ENCODE measurements at regions not wholly inside any gene's neighbourhood (a gene's known extent, or its start where the extent isn't known, plus 50 kb on each side); places are given as distances from the start of the nearest gene placed in this dataset.

DNA sequence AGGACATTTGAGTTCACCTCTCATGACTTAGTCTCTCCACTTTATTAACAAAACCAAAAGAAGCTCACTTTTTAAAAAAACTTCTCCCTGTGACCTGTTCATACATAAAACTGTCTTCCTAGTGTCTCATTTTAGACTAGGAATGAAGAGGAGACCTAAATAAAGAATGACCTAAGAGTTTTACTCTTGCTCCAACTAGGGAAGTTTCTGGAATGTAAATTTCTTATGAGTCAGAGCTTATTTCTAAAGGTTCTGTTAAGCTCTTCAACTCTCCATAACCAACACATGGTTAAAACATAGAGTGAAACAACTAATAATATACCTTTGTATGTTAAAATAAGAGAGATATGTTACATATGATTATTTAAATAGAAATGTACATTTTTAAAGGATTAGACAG is 369.8 kb downstream of the EMP1 start:
- H3K9me3 ChIP-seq (ENCODE audit: low read length) = 0 out of 2 replicates have a peak, but pooled peaks cover 4% of the 10 kb centered on the region
- no peak for FAIRE-seq

GRCh38 chr12:13564266-13564810 is 367.8 kb downstream of the EMP1 start:
- Histone ChIP-seq H3K27ac (ENCODE audit: extremely low read length, insufficient read depth, low read length) (no peak overlapping the region), H3K4me2 (ENCODE audit: low read depth, low read length) (no peak overlapping the region), H3K27me3 (ENCODE audit: control insufficient read depth in 1 of 2, insufficient read depth in 2 of 2, low read length in 2 of 2) (no peaks in the 10 kb centered on the region), H3K4me1 (ENCODE audit: insufficient read depth, low read length) (peaks cover 28% of the 10 kb centered on the region), H3K4me3 (replicated peaks in 1 of 3; ENCODE audit: insufficient read depth in 1 of 3, low read depth in 2 of 3, low read length in 3 of 3) (no peak overlapping the region), H3K36me3 (replicated peaks in 1 of 2; ENCODE audit: control insufficient read depth in 1 of 2, insufficient read depth in 2 of 2, low read length in 2 of 2) (no peaks in the 10 kb centered on the region), H3K79me2 (ENCODE audit: insufficient read depth, low read length) (no peaks in the 10 kb centered on the region), H4K20me1 (ENCODE audit: insufficient read depth, low read length) (no peaks in the 10 kb centered on the region), H3K9ac (ENCODE audit: insufficient read depth, low read depth, low read length) (no peak overlapping the region), H2AFZ (ENCODE audit: low read length) (no peak overlapping the region), H3K9me3 (ENCODE audit: low read length) (0 out of 2 replicates have a peak, but pooled peaks cover 4% of the 10 kb centered on the region)
- ATAC-seq (no peak), FAIRE-seq (no peak), DNase-seq (ENCODE audit: low spot score) (no peak)
- intact Hi-C loops (cut with micrococcal nuclease; ENCODE audit: unreplicated experiment) (no loop called here), in situ Hi-C loops (cut with HindIII; ENCODE audit: extremely low pct_ligation_motif_present, low pct_unique_long_range_greater_than_20kb) (no loop called here)
- no TSS peak for BruUV-seq (replicated peaks)
- TF ChIP-seq ZNF30 (CRISPR knock-in tag; IDR thresholded peaks at IDR 0.05) (no peak), SRSF9 (IDR thresholded peaks at IDR 0.05; ENCODE audit: borderline replicate concordance, insufficient read depth, low read depth, low read length, poor library complexity, severe bottlenecking) (no peak), ZNF569 (CRISPR knock-in tag; IDR thresholded peaks at IDR 0.05; ENCODE audit: borderline replicate concordance) (no peak), ZNF251 (CRISPR knock-in tag; IDR thresholded peaks at IDR 0.05) (no peak), ESRRA (CRISPR knock-in tag; IDR thresholded peaks at IDR 0.05; ENCODE audit: low read depth) (no peak), LBX2 (CRISPR knock-in tag; IDR thresholded peaks at IDR 0.05; ENCODE audit: borderline replicate concordance) (no peak), ZNF550 (CRISPR knock-in tag; IDR thresholded peaks at IDR 0.05; ENCODE audit: borderline replicate concordance) (no peak)
- TF ChIP-seq, protein P1, sequence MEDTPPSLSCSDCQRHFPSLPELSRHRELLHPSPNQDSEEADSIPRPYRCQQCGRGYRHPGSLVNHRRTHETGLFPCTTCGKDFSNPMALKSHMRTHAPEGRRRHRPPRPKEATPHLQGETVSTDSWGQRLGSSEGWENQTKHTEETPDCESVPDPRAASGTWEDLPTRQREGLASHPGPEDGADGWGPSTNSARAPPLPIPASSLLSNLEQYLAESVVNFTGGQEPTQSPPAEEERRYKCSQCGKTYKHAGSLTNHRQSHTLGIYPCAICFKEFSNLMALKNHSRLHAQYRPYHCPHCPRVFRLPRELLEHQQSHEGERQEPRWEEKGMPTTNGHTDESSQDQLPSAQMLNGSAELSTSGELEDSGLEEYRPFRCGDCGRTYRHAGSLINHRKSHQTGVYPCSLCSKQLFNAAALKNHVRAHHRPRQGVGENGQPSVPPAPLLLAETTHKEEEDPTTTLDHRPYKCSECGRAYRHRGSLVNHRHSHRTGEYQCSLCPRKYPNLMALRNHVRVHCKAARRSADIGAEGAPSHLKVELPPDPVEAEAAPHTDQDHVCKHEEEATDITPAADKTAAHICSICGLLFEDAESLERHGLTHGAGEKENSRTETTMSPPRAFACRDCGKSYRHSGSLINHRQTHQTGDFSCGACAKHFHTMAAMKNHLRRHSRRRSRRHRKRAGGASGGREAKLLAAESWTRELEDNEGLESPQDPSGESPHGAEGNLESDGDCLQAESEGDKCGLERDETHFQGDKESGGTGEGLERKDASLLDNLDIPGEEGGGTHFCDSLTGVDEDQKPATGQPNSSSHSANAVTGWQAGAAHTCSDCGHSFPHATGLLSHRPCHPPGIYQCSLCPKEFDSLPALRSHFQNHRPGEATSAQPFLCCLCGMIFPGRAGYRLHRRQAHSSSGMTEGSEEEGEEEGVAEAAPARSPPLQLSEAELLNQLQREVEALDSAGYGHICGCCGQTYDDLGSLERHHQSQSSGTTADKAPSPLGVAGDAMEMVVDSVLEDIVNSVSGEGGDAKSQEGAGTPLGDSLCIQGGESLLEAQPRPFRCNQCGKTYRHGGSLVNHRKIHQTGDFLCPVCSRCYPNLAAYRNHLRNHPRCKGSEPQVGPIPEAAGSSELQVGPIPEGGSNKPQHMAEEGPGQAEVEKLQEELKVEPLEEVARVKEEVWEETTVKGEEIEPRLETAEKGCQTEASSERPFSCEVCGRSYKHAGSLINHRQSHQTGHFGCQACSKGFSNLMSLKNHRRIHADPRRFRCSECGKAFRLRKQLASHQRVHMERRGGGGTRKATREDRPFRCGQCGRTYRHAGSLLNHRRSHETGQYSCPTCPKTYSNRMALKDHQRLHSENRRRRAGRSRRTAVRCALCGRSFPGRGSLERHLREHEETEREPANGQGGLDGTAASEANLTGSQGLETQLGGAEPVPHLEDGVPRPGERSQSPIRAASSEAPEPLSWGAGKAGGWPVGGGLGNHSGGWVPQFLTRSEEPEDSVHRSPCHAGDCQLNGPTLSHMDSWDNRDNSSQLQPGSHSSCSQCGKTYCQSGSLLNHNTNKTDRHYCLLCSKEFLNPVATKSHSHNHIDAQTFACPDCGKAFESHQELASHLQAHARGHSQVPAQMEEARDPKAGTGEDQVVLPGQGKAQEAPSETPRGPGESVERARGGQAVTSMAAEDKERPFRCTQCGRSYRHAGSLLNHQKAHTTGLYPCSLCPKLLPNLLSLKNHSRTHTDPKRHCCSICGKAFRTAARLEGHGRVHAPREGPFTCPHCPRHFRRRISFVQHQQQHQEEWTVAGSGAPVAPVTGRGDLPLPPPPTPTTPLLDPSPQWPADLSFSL (CRISPR knock-in tag; IDR thresholded peaks at IDR 0.05) = no peak
- ChIA-PET POLR2A (no interaction called here), CTCF (ENCODE audit: low intra/inter-chr PET ratio, low total read pairs) (no interaction called here)
- 97% methylated on average over 20 of the region's 21 CpGs for WGBS (ENCODE audit: low lambda C conversion rate)

More for the DNA sequence above, 369.8 kb downstream of the EMP1 start:
- in situ Hi-C loops (cut with HindIII; ENCODE audit: extremely low pct_ligation_motif_present, low pct_unique_long_range_greater_than_20kb) (no loop called here), intact Hi-C loops (cut with micrococcal nuclease; ENCODE audit: unreplicated experiment) (no loop called here)
- ChIA-PET POLR2A (no interaction called here), CTCF (ENCODE audit: low intra/inter-chr PET ratio, low total read pairs) (no interaction called here)
- Histone ChIP-seq H3K4me2 (ENCODE audit: low read depth, low read length) (no peak overlapping the region), H3K27ac (ENCODE audit: extremely low read length, insufficient read depth, low read length) (no peak overlapping the region), H4K20me1 (ENCODE audit: insufficient read depth, low read length) (no peaks in the 10 kb centered on the region), H3K36me3 (replicated peaks in 1 of 2; ENCODE audit: control insufficient read depth in 1 of 2, insufficient read depth in 2 of 2, low read length in 2 of 2) (no peaks in the 10 kb centered on the region), H3K9ac (ENCODE audit: insufficient read depth, low read depth, low read length) (no peak overlapping the region), H3K4me3 (replicated peaks in 1 of 3; ENCODE audit: insufficient read depth in 1 of 3, low read depth in 2 of 3, low read length in 3 of 3) (no peak overlapping the region), H3K27me3 (ENCODE audit: control insufficient read depth in 1 of 2, insufficient read depth in 2 of 2, low read length in 2 of 2) (no peaks in the 10 kb centered on the region), H3K79me2 (ENCODE audit: insufficient read depth, low read length) (no peaks in the 10 kb centered on the region), H3K4me1 (ENCODE audit: insufficient read depth, low read length) (peaks cover 28% of the 10 kb centered on the region), H2AFZ (ENCODE audit: low read length) (no peak overlapping the region)
- DNase-seq (ENCODE audit: low spot score) (no peak), ATAC-seq (no peak)
- TF ChIP-seq MTA1 (CRISPR knock-in tag; IDR thresholded peaks at IDR 0.05; ENCODE audit: borderline replicate concordance) (no peak), WIZ (CRISPR knock-in tag; IDR thresholded peaks at IDR 0.05) (no peak), TSC22D2 (CRISPR knock-in tag; IDR thresholded peaks at IDR 0.05; ENCODE audit: borderline replicate concordance) (no peak)
- no TSS peak for BruUV-seq (replicated peaks)

Measured in HepG2 (cell line).